Epithelial cell of proximal tubule (primary cell): ENCODE measurements at regions not wholly inside any gene's neighbourhood (a gene's known extent, or its start where the extent isn't known, plus 50 kb on each side); places are given as distances from the start of the nearest gene placed in this dataset.
A peak's percentile ranks its signal among the peaks of the same experiment; 100 is the strongest.

Experiments
- DNase-seq: peaks from one replicate; pipeline ENCODE4 v3.0.0-alpha.2; 2011; ENCODE audit warnings: low read depth
- H3K4me3 ChIP-seq: 2 replicates; pipeline ENCODE4 v1.5.1; 2011; ENCODE audit warnings: low read depth, mild to moderate bottlenecking, low read length
- CTCF ChIP-seq: conservative IDR thresholded peaks from 2 replicates; pipeline ENCODE4 v1.5.1; 2012; ENCODE audit warnings: low read depth, mild to moderate bottlenecking, low read length

GRCh38 chr5:57338068-57338867 lies 144.3 kb downstream of the ACTBL2 start:
- TF ChIP-seq CTCF = peak; percentile 80
- H3K4me3 ChIP-seq = no peak overlapping the region
- DNase-seq = no peak

- TF ChIP-seq CTCF = no peak
- H3K4me3 ChIP-seq = no peak overlapping the region
- DNase-seq = no peak
These were observed 147.4 kb downstream of the ACTBL2 start for GRCh38 chr5:57335092-57335660.

- no peak for TF ChIP-seq CTCF
- no peak overlapping the region for H3K4me3 ChIP-seq
- no peak for DNase-seq
These were observed 148.1 kb downstream of the ACTBL2 start for GRCh38 chr5:57334475-57334874.

GRCh38 chr5:57332361-57332760 lies 150.2 kb downstream of the ACTBL2 start:
- H3K4me3 ChIP-seq = no peak overlapping the region
- TF ChIP-seq CTCF = no peak
- no peak for DNase-seq

GRCh38 chr5:57327561-57328367 lies 153.9 kb downstream of the GPBP1 start:
- DNase-seq = no peak
- no peak overlapping the region for H3K4me3 ChIP-seq
- TF ChIP-seq CTCF = no peak

- H3K4me3 ChIP-seq = no peak overlapping the region
- no peak for TF ChIP-seq CTCF
- no peak for DNase-seq
These were observed 152.0 kb downstream of the GPBP1 start for GRCh38 chr5:57325678-57326397.
